ENCODE measurements at regions not wholly inside any gene's neighbourhood (a gene's known extent, or its start where the extent isn't known, plus 50 kb on each side); places are given as distances from the start of the nearest gene placed in this dataset.
"Not testable (repeated sequence)": the region's sequence is repeated elsewhere in the genome, so short reads cannot be mapped to it uniquely, and the experiment has no call there.

DNA sequence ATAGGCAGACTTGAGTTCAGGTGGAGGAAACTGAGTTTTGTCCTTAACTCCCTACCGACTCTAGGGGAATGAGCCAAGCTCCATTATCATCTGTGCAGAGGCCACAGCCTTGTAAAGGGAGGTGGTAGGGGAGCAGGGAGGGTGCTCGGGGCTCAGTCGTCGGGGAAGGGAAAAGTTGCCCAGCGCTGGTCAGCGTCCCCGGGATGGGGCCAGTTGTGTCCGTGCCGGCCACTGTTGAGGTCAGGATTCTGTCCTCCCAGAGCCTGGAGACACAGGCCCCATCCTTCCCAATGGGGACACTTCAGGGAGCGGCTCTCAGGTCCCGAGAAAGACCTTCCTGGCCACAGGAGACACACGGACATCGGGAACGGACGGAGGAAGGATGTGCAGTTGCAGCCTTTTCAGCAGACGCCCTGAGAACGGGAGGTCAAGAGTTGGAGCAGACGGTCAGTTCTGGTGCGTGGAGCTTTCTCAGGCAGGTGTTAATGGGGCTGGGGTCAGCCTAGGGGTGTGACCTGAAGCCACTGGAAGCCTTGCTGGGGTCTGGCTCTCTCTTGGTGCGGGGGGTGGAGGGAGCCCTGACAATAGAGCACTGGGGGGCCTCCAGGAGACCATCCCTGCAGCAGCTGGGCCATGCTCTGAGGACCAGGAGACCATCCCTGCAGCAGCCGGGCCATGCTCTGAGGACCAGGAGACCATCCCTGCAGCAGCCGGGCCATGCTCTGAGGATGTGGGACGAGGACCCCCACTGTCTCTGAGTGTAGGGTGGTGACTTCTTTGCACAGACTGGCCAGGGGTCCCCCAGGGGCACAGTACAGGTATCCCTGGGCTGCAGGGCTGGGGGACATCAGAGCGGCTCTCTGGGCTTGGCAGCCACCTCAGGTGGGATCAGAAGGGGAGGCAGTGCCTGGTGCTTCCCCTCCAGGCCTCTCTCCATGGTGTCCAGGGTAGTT, 394.7 kb downstream of the TMEM121 start:
- not testable (repeated sequence) for DNase-seq (ENCODE audit: extremely low read depth in 1 of 11, low read depth in 9 of 11, low spot score in 4 of 11)

DNA sequence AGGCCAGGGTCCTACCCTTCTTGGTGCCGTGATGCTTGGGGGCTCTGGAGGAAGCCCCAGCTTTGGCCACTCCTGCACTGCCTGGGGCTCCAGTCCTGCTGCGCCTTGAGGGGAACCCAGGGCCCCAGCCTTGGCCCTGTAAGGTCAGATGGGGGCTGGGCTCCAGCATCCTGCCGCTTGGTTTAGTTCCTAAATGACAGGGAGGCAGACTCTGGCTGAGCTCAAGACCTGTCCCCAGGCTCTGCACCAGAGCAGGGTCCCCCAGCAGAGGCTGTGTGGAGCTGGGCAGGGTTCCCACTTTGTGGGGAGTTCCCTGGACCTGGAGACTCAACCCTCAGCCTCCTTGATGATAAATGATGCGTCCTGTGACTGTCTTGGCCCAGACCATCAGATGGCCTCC, 395.4 kb downstream of the TMEM121 start:
- DNase-seq (ENCODE audit: extremely low read depth in 1 of 11, low read depth in 9 of 11, low spot score in 4 of 11): not testable (repeated sequence)

DNA sequence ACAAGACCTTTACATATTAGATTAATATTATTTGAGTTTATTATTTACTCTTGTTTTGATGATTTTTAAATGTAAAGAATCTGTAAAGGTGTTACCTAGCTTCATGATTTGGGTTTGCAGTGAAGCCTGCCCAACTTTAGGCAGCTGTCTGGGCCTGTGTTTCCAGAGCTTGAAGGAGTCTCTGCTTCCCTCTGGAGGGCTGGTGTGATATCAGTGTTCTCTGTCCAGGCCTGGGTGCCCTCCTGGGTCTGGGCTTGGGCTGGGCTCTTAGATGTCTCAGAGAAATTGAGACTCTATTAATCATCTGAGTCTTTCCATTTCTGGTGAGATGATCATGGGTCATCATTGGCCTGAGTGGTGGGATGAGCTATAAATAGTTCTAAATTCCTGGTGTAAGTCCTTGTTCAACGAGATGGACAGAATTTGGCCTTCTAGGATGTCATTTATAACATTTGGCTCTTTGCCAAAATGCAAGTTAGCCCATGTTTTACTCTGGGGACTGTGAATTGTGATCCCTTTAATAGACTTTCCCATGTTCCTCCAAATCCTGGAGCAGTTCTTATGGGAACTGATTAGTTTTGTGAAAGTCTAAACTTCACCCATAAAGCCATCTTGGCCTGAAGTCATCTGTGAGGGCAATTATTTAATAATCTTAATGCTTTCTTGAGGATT, 397.3 kb downstream of the TMEM121 start:
- DNase-seq (ENCODE audit: extremely low read depth in 1 of 11, low read depth in 9 of 11, low spot score in 4 of 11): not testable (repeated sequence)

DNA sequence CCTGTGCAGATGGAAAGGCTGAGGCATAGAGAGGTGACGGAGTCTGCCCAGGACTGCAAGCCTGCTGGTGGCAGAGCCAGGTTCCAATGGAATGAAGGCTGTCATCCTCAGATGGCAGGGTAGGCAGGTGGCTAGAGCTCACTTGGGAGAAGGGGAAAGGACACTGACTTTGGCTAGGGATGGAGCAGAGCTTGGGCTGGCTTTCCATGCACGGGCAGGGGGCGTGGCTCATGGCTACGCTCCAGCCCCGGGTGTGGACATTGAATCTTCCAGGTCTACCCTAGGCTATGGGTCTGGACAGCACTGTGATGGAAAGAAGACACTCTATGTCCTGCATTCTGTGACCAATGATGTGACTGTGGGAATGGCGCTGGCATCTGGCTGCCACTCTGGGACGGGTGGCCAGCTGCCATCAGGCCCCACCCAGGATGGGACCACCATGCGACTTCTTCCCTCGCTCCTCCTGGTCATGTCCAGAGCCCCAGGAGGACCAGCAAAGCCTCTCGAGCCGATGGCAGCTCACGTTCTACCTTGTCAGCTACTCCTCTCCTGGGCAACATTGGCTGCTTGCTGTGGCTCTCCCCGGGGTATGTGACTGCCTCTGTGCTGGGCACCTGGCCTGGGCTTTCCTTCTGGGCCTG, 398.7 kb downstream of the TMEM121 start:
- no peak for DNase-seq (ENCODE audit: extremely low read depth in 1 of 11, low read depth in 9 of 11, low spot score in 4 of 11)

DNA sequence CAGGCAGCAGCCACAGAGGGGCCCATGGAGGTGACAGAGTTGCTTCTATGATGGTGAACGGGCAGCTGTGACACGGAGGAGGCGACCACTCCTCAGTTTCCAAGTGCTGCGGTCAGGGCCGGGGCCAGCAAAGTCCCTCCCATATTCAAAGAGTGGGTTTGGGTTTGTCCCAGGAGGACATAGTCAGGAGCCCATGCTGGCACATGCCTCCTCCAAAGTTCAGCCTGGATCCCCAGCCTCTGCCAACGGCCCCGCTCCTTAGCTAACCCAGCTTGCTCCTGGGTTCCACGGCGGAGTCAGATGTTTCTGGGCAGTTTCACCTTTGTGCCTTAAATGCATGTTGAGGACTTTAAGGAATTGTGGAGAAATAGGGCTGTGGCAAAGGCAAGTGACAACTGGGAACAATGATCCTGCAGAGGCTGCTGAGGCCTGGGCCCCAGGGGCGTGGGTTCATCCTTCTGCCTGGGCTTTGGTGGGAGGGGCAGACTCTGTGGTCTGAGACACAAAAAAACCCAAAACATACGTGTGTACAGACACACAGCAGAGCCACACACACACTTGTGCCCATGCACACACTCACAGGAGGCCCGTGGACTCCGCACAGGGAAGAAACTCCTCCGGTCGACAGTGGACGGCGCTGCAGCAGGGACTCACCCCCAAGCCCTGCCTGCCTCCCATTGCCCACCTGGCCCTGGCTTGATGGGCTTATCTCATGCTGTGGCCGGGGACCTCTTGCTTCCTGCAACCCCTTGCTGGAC, 399.4 kb downstream of the TMEM121 start:
- no peak for DNase-seq (ENCODE audit: extremely low read depth in 1 of 11, low read depth in 9 of 11, low spot score in 4 of 11)

DNA sequence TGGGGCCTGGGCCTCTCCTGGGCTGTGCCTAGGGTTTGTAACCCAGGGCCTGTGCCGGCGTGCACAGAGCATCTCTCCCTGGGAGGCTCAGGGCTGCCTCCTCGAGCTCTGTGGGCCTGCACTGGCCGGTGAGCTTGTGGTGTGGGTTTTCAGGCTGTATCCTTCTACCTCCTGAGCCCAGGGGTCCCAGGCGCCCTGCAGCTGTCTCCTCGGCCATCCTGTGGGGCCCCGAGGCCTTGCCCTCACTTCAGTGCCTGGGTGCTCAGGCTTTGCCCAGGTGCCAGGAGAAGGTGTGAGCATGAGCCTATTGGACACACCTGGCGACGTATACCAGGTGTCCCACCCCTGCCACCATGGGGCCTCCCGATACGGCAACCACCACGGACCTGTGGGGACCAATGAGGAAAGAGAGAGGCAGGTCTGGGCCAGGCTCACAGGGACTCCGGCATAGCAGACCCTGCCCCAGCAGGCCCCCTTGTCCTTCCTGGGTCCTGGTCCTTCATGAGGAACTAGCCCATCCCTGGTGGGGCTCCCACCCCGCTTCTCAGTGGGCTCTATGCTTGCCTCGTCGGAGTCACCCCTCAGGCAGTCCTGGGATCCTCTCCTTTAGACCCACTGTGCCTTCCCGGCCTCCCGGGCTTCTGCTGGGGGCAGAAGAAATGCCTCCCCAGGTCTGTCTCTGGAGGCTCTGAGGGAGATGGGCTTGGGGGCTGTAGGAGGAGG, 400.2 kb downstream of the TMEM121 start:
- DNase-seq (ENCODE audit: extremely low read depth in 1 of 11, low read depth in 9 of 11, low spot score in 4 of 11): no peak

DNA sequence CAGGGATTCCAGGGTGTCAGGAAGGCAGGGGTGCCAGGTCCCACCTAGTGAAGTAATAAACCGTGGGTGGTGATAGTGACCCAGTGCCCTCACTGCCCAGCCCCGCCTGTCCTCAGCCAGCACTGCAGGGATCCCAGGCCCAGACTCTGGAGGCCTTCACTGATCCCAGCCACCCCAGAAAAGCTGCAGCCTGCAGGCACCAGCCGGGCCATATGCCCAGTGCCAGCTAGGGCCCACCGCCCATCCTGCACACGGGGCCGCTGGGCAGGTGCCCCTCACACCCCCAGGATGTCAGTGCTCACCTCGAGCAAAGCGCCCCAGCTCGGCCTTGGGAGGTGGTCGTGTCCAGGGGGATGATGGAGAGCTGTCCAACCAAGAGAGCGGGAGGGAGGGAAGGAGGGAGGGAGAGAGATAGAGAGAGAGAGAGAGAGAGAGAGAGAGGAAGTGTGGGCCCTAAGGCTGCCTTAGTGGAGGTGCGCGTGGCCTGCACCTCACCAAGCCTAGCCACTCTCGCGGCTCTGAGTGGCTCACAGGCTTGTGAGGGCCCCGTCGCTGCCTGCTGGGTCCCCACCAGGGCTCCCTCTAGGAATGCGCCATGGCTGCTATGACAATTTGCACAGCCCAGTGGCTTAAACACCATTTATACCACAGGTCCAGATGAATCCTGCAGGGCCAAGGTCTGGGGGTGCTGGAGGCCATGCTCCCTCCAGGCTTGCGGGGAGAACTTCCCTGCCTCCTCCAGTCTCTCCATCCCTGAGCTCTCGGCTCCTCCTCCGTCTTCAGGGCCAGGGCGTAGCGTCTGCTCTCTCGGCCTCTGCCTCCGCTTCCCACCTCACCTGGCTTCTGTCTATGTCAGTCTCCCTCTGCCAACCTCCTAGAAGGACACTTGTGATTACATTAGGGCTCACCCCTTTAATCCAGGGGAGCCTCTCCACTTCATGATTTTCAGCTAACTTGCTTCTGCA, 401.0 kb downstream of the TMEM121 start:
- no peak for DNase-seq (ENCODE audit: extremely low read depth in 1 of 11, low read depth in 9 of 11, low spot score in 4 of 11)

DNA sequence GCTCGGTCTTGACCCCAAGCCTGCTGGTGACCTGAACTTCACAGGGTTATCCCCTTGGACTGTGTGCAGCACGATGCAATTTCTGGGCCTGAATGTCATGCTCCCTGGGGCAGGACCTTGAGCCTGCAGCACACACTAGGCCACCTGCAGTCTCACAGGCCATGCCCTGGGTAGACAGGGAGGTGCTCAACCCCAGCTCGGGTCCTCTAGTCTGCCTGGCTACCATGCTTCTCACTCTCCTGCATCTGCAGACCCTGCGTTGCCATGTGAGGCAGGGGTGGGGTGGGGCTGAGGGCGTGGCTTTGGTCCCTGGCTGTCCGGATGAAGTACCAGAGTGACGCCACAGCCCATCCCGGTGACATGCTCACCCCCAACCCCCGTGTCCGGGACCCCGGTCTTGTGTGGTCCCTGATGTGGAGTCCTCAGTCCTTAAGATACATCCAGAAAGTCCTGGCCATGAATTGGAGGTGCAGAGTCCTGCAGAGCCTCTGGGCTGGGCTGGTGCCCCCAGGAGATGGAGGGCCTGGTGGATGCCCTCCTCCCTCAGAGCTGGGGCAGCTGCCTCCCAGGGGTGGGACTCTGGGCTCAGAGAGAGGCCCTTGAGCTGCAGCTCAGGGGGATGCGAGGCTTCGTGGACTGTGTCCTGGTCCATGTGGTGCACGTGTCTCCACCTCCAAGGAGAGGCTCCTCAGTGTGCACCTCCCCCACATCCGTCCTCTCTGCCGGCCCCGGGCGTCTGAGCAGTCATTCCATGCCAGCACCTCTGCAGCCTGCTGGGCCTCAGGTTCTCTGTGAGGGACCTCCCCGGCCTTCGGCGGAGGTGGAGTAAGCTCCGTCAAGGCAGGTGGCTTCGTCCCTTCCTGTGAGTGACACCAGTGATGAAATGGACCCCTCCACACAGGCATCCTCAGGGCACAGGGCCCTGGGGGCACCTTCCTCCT, 402.1 kb downstream of the TMEM121 start:
- not testable (repeated sequence) for DNase-seq (ENCODE audit: extremely low read depth in 1 of 11, low read depth in 9 of 11, low spot score in 4 of 11)

DNA sequence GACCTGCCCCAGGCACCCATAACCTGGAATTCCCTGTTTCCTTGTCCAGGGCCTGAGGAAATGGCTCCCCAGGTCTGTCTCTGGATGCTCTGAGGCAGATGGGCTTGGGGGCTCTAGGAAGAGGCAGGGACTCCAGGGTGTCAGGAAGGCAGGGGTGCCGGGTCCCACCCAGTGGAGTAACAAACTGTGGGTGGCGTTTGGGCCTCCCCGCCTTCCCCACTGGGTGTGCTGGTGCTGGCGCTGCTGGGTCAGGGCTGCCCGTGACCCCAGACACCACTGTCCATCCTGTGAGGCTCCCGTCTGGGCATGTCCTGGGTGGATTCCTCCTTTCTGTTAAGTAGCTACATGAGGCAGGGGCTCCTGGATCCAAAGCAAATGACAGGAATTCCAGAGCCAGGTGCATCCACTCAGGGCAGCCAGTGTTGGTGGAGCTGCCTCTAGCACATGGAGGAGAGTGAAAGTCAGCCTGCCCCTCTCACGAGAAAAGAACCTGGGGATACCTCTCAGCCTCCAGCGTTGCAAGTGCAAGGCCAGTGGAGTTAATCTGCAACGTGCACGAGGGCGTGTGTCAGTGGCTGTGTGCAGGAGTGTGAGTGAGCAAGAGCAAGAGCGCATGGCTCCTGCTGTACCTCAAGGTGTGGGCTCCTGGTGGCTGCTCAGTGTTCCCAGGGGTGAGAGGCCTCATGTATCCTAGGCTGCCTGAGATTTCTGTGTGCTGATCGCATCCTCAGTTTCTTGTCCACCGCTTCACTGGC, 403.1 kb downstream of the TMEM121 start:
- DNase-seq (ENCODE audit: extremely low read depth in 1 of 11, low read depth in 9 of 11, low spot score in 4 of 11): no peak

DNA sequence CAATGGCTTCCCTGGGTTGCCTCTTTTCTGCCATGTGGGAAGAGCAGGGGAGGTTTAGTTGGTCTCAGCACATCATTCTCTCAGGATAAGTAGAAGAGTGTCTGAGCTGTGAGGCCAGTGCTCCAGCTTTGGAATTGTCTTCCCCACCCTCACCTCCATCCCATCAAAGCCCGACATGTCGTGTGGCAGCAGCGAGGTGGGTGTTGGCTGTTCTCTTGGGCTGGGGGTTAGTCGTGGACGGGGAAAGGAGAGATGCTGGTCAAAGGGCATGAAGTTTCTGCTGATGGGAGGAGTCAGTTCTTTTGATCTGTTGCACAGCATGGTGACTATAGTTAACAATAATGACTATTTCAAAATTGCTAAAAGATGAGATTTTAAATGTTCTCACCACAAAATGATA, 404.2 kb downstream of the TMEM121 start:
- no peak for DNase-seq (ENCODE audit: extremely low read depth in 1 of 11, low read depth in 9 of 11, low spot score in 4 of 11)

DNA sequence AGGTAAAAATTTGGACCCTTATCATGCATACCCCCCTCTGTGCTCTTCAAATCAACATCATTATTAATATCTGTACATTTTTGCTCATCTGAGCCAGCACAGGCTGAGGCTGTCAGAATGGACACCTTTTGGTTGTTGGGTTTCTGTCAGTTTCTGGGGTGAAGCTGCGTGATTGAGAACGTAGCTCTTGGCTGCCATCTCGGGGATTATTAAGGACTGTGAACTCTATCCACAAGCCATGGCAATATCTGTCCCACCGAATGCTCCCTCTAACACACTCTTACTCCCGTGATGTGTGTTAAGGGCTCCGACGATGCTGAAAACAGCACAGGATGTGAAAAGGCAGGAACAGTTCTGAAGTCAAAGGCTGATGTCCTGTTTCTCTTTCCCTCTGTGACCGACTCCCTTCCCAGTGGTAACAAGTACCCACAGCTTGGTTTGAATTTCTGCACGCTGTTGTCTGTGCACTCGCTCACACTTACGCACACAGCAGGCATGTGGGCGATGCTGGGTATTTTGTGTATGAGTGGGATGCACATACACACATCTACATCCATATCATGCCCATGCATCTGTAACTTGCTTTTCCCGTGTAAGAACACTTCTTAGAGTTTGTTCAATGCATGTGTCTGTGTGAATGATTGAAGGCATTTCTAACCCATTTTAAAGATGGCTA, 405.6 kb downstream of the TMEM121 start:
- DNase-seq (ENCODE audit: extremely low read depth in 1 of 11, low read depth in 9 of 11, low spot score in 4 of 11): no peak

DNA sequence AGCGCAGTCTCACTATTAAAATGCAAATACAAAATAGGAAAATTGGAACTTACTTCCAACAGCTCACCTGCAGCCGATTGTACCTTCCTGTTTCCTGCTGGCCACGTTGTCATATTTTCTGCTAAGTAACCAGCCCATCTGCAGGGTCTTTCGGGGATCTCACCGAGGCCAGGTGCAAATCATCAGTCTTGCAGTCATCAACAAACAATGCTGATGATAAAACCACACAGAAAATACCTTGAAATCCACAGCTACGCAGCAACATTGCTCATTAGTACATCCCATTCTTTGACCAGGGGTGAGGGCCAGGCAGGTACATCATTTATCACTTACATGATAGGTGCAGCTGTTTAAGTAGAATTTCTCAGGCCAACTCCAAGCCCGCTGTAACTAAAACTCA, 406.9 kb downstream of the TMEM121 start:
- DNase-seq (ENCODE audit: extremely low read depth in 1 of 11, low read depth in 9 of 11, low spot score in 4 of 11): no peak

DNA sequence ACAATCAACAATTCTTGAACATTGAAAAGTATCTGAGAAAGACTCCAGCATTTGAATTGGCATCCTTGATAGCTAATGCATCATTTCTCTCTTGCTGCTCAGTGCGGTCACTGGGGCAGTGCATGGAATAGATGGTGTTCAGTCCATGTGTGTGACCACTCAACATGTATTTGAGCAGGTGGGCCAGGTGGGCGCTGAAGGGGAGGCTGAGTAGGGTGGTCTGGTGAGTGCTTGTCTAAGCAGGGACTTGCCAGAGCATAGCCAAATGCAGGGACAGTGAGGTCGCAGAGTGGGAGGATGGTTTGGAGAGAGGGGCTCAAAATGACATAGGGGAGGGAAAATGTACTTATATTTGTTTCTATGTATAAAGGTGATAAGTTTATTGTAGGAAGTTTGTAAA, 409.0 kb downstream of the TMEM121 start:
- no peak for DNase-seq (ENCODE audit: extremely low read depth in 1 of 11, low read depth in 9 of 11, low spot score in 4 of 11)

DNA sequence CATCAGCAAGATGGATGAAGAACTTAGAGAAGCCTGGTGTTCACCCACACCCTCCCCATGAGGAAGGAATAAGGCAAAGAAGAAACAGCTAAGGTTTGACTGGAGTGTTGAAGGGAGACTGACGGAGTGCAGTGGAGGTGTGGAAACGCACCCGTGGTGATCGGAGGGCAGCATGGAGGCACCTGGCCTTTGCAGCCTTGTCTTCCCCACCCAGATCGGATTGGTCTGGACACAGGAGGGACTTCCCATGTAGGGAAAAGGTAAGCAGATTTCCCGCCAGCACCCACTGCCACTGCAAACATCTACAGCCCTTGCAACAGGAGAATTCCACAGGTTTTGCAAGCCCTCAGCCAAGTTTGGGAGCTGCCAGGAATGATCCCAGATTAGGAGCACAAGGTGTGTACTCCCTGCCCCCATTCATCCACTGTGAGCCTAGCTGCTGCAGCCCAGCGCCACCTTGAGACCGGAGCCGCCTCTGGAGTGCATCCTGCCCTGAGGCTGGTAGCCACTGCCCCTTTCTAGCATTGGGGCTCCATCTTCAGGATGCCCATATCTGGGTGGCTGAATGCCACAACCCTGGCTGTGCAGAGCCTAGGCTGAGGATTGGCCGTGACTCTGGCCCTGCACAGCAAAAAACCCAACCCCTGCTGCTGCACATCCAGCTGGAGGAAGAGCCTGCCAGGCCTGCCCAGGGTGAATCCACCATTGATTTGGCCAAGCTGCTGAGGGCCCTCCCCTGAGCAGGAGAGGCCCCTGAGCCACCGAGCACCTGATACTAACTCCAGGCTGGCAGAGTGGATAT, 411.1 kb downstream of the TMEM121 start:
- DNase-seq (ENCODE audit: extremely low read depth in 1 of 11, low read depth in 9 of 11, low spot score in 4 of 11): no peak

Measured in renal cortex interstitium (tissue), 11 donors.